ENCODE measurements at regions not wholly inside any gene's neighbourhood (a gene's known extent, or its start where the extent isn't known, plus 50 kb on each side); places are given as distances from the start of the nearest gene placed in this dataset.

GRCh38 chr14:54172562-54172961 lies 215.9 kb upstream of the BMP4 start:
- Mint-ChIP-seq H3K4me1 (peaks cover 19% of the 10 kb centered on the region), H3K4me3 (no peak overlapping the region), H3K9me3 (no peaks in the 10 kb centered on the region), H3K36me3 (ENCODE audit: low read depth) (no peaks in the 10 kb centered on the region), H3K27ac (no peak overlapping the region), H3K27me3 (ENCODE audit: insufficient read depth) (peaks cover 2% of the 10 kb centered on the region)
- Histone ChIP-seq H3K9ac (ENCODE audit: extremely low read depth, low read length, poor library complexity, severe bottlenecking) (no peak overlapping the region), H3K4me3 (ENCODE audit: low read length) (no peak overlapping the region), H3K36me3 (ENCODE audit: control insufficient read depth, insufficient read depth, low read length) (no peaks in the 10 kb centered on the region), H3K27ac (ENCODE audit: low read depth, low read length) (no peak overlapping the region), H3K27me3 (ENCODE audit: control insufficient read depth, insufficient read depth, low read length, poor library complexity, severe bottlenecking) (no peaks in the 10 kb centered on the region), H3K4me1 (ENCODE audit: control insufficient read depth, insufficient read depth, low read length) (peaks cover 15% of the 10 kb centered on the region), H3K9me3 (ENCODE audit: control insufficient read depth, low read length) (no peaks in the 10 kb centered on the region)
- no peak for TF ChIP-seq CTCF (conservative IDR thresholded peaks at IDR 0.05)
- DNase-seq, result no peak
- WGBS, 2 experiments (ENCODE audit: insufficient coverage in 1 of 2, insufficient read length in 1 of 2), result 97 to 100% methylated on average over 1 to 3 of the region's 3 CpGs

- 92 to 100% methylated on average over 1 to 2 of the region's 2 CpGs for WGBS, 2 experiments (ENCODE audit: insufficient coverage in 1 of 2, insufficient read length in 1 of 2)
- H3K9ac ChIP-seq (ENCODE audit: extremely low read depth, low read length, poor library complexity, severe bottlenecking), result no peak overlapping the region
- no peak overlapping the region for H3K27ac Mint-ChIP-seq
These were observed 217.2 kb upstream of the BMP4 start for GRCh38 chr14:54173802-54174201.

GRCh38 chr14:54174457-54174856 lies 217.8 kb upstream of the BMP4 start:
- Histone ChIP-seq H3K4me3 (ENCODE audit: low read length) (no peak overlapping the region), H3K36me3 (ENCODE audit: control insufficient read depth, insufficient read depth, low read length) (no peaks in the 10 kb centered on the region), H3K27ac (ENCODE audit: low read depth, low read length) (no peak overlapping the region), H3K27me3 (ENCODE audit: control insufficient read depth, insufficient read depth, low read length, poor library complexity, severe bottlenecking) (no peaks in the 10 kb centered on the region), H3K9me3 (ENCODE audit: control insufficient read depth, low read length) (no peaks in the 10 kb centered on the region), H3K9ac (ENCODE audit: extremely low read depth, low read length, poor library complexity, severe bottlenecking) (no peak overlapping the region), H3K4me1 (ENCODE audit: control insufficient read depth, insufficient read depth, low read length) (peaks cover 15% of the 10 kb centered on the region)
- Mint-ChIP-seq H3K9me3 (no peaks in the 10 kb centered on the region), H3K4me3 (no peak overlapping the region), H3K27ac (no peak overlapping the region), H3K27me3 (ENCODE audit: insufficient read depth) (peaks cover 3% of the 10 kb centered on the region), H3K36me3 (ENCODE audit: low read depth) (no peaks in the 10 kb centered on the region), H3K4me1 (peaks cover 19% of the 10 kb centered on the region)
- DNase-seq, result no peak
- WGBS, 2 experiments (ENCODE audit: insufficient coverage in 1 of 2, insufficient read length in 1 of 2), result 80 to 86% methylated on average over 1 of the region's 1 CpG
- no peak for TF ChIP-seq CTCF (conservative IDR thresholded peaks at IDR 0.05)

More at GRCh38 chr14:54173802-54174201, 217.2 kb upstream of the BMP4 start:
- DNase-seq, result no peak
- Histone ChIP-seq H3K27me3 (ENCODE audit: control insufficient read depth, insufficient read depth, low read length, poor library complexity, severe bottlenecking) (no peaks in the 10 kb centered on the region), H3K4me3 (ENCODE audit: low read length) (no peak overlapping the region), H3K9me3 (ENCODE audit: control insufficient read depth, low read length) (no peaks in the 10 kb centered on the region), H3K27ac (ENCODE audit: low read depth, low read length) (no peak overlapping the region), H3K4me1 (ENCODE audit: control insufficient read depth, insufficient read depth, low read length) (peaks cover 15% of the 10 kb centered on the region), H3K36me3 (ENCODE audit: control insufficient read depth, insufficient read depth, low read length) (no peaks in the 10 kb centered on the region)
- H3K27me3 Mint-ChIP-seq (ENCODE audit: insufficient read depth), result no peaks in the 10 kb centered on the region
- H3K4me3 Mint-ChIP-seq, result no peak overlapping the region
- peaks cover 19% of the 10 kb centered on the region for H3K4me1 Mint-ChIP-seq
- no peaks in the 10 kb centered on the region for H3K36me3 Mint-ChIP-seq (ENCODE audit: low read depth)
- no peaks in the 10 kb centered on the region for H3K9me3 Mint-ChIP-seq
- no peak for TF ChIP-seq CTCF (conservative IDR thresholded peaks at IDR 0.05)

Data from endodermal cell (in vitro differentiated cells).